Anterior cingulate cortex (tissue), 58 donors: ENCODE measurements at regions not wholly inside any gene's neighbourhood (a gene's known extent, or its start where the extent isn't known, plus 50 kb on each side); places are given as distances from the start of the nearest gene placed in this dataset.

Source experiments
- DNase-seq, 58 donors: peaks; one replicate each; lab custom pipeline; 2025; lab: John Stamatoyannopoulos, UW

DNA sequence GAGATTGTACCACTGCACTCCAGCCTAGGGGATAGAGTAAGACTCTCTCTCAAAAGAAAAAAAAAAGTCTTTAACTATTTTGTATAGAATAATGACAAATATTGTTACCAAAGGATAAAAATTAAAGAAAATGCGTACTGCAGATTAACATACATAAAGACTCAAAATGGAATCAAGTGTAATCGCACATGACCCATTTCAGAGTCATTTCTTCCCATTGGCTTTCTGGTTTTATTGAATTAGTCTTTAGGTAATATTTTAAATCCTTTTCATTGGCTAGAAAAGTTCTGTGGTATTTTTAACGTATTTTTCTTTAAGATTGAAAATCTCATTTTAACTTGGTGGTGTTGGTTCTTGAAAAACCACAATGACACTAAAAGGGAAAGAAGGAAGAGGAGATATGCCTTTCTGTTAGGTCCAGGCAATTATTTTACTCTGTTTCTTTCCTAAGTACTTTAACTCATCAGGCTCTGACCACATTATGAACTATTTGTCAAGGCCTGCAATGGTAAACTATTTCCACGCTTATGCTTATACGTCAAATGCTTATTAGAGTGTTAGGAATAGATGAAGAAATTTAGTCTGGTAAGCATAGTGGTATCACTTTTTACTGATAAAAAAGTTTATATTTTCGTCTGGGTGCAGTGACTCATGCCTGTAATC, 52.3 kb downstream of the PLEKHG1 start:
- no peak for DNase-seq

GRCh38 chr6:150652848-150653613, 53.3 kb downstream of the PLEKHG1 start:
- DNase-seq = no peak

DNA sequence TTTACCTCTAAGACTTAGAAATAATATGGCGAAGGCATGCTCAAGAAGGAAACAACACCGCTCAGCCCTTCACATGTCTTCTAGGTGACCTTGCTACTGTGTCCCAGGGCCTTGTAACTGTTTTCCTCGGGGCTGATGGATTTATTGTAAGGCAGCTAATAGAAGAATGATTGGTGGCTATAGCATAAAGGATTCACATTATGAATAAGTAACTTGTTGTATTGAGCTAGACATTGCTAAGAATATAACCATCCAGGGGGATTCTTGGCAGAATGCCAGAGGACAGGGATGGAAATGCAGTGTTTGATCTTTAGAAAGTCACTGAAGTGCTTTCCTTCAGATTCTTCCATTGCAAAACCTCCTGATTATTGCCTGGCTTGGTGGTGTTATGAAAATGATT, 54.9 kb downstream of the PLEKHG1 start:
- no peak for DNase-seq

GRCh38 chr6:150656156-150656555, 56.5 kb downstream of the PLEKHG1 start:
- DNase-seq = no peak

GRCh38 chr6:150658421-150658820, 58.7 kb downstream of the PLEKHG1 start:
- DNase-seq = no peak

DNA sequence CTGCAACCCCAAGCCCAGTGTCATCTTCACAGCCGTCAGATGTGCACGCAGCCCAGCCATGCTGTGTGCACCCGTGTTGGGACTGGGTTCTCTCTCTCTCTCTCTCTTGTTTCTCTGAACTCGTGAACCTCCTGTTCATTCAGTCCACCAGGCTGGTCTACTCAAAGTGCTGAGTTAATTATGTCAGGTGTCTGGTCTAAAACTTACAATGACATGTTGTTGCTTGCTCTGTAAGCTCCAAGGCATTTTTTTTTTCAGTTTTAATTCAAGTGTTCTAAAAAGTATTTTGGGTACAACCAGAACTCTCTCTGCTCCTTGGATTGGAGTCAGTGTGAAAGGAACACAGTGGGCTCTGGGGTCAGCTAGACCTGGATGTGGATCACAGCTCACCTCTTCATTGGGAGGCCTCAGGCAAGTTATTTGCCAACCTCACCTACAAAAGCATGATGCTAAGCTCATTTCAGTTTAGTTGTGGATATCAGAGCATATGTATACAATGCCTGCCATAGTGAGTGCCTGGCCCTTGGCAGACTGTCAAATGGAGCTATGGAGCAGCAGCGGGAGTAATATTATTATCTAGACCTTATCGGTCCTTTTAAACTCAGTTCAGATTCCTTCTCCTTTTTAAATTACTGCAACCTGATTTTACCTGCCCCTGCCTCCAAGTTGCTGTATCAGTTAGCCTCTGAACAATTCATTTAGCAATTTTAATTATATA, 59.5 kb downstream of the PLEKHG1 start:
- no peak for DNase-seq

DNA sequence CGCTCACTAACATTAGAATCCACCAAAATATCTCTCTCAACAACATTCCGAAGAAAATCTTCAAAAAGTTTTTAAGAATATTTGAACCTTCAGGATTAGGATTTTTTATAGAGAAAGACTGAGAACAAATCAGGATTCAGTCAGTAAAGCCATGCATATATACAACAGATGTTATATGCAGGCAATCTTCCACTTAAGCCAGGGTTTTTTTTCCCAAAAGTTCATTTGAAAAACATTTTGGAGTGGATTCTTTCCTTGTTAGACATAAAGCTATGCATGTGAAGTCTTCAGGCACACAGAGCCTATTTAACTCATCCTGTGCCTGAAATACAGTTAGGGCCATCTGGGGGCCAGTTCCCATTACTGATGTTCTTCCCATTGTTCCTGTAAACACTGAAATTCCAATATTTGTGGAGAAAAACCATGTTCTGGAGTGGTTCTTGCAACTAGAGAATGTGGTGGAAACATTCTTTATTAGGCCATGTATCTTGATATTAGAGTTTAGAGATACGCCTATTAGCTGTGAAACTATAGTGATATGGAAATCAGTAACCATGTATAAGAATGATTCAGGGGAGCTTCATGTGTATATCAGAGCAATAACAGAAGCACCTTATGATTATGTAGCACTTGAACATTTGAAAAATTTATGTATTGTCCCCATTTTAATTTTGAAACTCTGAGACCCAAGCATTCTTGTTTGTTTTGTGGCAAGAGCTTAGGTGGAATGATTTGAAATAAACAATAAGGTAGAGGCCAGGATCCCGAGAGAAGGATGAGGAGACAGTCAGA, 61.7 kb downstream of the PLEKHG1 start:
- no peak for DNase-seq

DNA sequence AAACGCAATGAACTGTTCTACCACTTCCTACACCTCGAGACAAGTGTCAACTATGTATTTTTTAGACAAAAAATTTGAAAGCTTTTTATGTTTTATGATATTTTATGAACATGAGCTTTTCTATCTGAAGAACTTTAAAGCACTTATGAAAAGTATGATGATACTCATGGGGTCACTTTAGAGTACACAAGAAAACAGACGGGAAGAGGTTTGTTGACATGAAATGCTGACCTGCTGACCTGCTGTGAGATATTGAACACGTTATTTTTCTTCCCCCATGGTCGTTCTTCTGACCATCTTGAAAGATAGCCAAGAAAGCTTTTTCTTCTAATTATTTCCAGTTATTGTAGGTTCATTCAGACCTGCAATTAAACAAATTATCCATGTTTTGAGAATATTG, 63.1 kb downstream of the PLEKHG1 start:
- no peak for DNase-seq

DNA sequence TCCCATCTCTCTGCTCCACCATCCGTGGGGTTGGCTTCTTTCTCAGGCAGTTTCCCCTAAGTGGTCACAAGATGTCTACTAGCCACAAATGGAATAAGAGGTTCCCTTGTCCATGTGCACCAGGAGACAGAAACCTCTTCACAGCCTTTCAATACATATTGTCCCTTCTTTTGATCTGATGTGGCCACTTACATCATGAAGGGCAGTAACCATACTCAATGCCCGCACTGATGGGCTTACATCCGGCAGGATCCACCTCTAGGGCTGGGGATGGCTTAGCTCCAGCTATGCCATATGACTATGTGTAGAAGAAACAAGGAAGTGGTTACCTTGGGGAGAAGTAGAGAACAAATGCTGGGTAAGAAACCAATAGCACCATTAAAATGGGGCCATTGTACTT, 64.4 kb downstream of the PLEKHG1 start:
- no peak for DNase-seq

- peak in 1 of 58 donors; percentile 15 for DNase-seq
Observed at GRCh38 chr6:150666071-150666470, 66.4 kb downstream of the PLEKHG1 start.

GRCh38 chr6:150667359-150667758, 67.7 kb downstream of the PLEKHG1 start:
- DNase-seq = no peak

- DNase-seq = peak in 45 of 58 donors; percentile 3 to 80 (median 26)
Observed at GRCh38 chr6:150667977-150668716, 68.5 kb downstream of the PLEKHG1 start.

DNA sequence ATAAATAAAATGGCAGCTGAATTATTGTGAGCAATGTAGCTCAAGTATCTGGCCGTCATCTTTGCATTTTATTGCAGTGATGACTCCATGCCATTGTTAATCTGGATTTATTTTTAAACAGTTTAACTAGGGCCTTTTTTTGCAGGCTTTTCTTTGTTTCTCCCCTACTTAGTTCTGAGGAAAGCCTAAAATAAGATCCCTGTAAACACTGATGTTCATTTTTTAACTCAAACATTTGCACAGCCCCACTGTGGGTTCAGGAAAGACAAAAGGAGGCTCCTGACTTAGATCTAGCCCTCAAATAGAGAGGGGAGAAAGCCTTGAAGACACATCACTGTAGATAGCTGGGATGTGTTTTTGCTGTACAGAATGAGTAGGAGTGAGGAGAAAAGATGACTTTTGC, 69.2 kb downstream of the PLEKHG1 start:
- no peak for DNase-seq

DNA sequence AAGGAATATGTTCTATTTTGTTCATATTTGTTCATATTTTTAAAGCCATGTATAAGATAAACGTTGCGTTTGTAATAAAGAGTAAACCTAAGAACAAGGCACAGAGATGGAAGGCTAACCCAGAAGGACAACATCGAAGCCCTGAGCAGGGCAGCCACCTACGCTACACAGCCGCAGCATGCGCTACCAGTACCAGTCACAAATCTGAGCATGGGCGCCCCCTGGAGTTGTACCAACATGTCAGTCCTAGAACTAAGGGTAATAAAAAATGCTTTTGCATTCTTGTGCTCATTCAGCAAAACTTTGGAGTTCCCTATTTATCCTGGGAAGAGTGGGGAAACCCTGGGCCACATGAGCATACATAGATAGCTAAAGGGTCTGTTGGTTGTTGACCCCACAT, 70.6 kb downstream of the PLEKHG1 start:
- DNase-seq = no peak

- DNase-seq = no peak
Observed at GRCh38 chr6:150672800-150673199, 73.1 kb downstream of the PLEKHG1 start.

DNA sequence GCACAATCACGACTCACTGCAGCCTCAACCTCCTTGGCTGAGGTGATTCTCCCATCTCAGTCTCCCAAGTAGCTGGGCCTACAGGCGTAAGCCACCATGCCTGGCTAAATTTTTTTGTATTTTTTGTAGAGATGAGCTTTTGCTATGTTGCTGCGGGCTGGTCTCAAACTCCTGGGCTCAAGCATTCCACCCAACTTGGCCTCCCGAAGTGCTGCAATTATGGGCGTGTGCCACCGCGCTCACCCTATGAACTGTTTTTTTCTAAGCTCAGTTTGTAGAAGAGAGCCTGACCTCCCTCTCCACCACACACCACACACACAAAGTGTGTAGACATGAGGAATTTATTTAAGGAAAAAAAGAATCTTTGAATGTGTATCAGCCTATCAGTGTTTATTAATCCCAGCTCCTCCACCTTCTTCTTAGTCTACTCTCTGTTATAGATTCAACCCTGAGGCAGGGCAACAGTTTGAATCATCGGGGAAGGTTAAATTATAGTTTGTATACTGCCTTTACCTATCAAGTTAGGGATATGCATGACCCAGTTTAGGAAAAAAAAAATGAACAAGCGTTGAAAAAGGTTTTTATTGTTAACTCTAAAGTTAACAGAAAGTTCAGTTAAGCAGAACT, 74.1 kb downstream of the PLEKHG1 start:
- DNase-seq = no peak

DNA sequence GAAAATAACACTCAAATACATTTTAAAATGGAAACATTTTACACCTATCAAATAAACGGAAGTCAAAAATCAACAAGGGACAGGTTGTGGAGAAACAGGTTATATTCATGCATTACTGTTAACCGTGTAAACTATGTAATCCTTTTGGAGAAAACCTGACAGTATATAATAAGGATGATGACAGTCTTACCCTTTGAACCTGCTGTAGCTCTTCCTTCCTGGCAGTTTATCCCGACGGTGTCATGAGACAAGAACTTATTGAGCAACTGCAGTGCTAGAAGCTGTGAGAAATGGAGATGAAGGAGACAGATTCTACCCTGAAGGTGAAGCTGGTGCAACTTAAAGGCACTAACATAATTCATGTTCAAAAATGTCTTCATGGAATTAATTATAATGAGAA, 76.7 kb downstream of the PLEKHG1 start:
- DNase-seq = no peak

DNA sequence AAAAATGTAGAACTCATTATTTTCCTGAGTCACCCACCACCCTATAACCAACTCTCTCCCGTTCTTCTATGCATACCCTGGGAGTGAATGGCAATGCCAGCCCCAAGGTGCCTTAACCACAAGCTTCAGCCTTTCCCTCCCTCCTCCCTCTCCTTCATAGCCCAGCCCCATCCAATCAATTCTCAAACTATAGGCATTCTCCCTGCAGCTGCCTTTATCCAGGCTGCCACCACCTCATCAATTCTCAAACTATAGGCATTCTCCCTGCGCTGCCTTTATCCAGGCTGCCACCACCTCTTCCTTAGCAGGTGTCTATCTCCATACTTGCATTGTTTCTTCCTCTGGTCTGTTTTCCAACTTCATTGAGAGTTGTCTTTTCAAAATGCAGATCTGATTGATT, 77.1 kb downstream of the PLEKHG1 start:
- DNase-seq = no peak

DNA sequence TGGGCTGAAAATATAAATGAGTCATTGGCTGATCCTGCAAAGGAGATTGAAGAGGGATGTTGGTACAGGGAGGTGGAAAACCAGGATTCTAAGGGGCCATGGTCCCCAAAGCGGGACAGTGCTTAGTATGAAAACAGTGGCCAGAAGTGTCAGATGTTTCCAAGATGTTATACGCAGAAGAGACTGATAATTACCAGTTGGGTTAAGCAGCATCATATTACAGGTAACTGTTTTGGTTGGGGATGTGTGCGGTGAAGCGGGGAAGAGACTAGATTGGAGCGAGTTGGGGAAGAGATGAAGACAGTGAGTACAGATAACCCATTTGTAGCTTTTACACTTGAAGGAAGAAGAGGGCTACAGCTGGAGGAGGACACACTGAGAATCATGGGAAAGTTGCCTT, 80.8 kb downstream of the PLEKHG1 start:
- no peak for DNase-seq
